ENCODE measurements at regions not wholly inside any gene's neighbourhood (a gene's known extent, or its start where the extent isn't known, plus 50 kb on each side); places are given as distances from the start of the nearest gene placed in this dataset.

- TF ChIP-seq CTCF (IDR thresholded peaks at IDR 0.05; ENCODE audit: low read depth, low read length) = no peak
- no peak for DNase-seq (ENCODE audit: low read depth in 2 of 2)
Observed at GRCh38 chr2:8400196-8400595, 281.7 kb upstream of the ID2 start.

GRCh38 chr2:8402222-8402621 is 279.6 kb upstream of the ID2 start:
- DNase-seq (ENCODE audit: low read depth in 2 of 2) = no peak
- no peak for TF ChIP-seq CTCF (IDR thresholded peaks at IDR 0.05; ENCODE audit: low read depth, low read length)
- no peak overlapping the region for H3K4me3 ChIP-seq (replicated peaks in 1 of 2; ENCODE audit: low read depth in 2 of 2, low read length in 2 of 2)

More at GRCh38 chr2:8400196-8400595, 281.7 kb upstream of the ID2 start:
- no peak overlapping the region for H3K4me3 ChIP-seq (replicated peaks in 1 of 2; ENCODE audit: low read depth in 2 of 2, low read length in 2 of 2)

- H3K4me3 ChIP-seq (replicated peaks in 1 of 2; ENCODE audit: low read depth in 2 of 2, low read length in 2 of 2) = no peak overlapping the region
- no peak for TF ChIP-seq CTCF (IDR thresholded peaks at IDR 0.05; ENCODE audit: low read depth, low read length)
- no peak for DNase-seq (ENCODE audit: low read depth in 2 of 2)
Observed at GRCh38 chr2:8403876-8404275, 278.0 kb upstream of the ID2 start.

GRCh38 chr2:8405334-8405733 is 276.5 kb upstream of the ID2 start:
- TF ChIP-seq CTCF (IDR thresholded peaks at IDR 0.05; ENCODE audit: low read depth, low read length) = no peak
- DNase-seq (ENCODE audit: low read depth in 2 of 2) = no peak
- H3K4me3 ChIP-seq (replicated peaks in 1 of 2; ENCODE audit: low read depth in 2 of 2, low read length in 2 of 2) = no peak overlapping the region

DNA sequence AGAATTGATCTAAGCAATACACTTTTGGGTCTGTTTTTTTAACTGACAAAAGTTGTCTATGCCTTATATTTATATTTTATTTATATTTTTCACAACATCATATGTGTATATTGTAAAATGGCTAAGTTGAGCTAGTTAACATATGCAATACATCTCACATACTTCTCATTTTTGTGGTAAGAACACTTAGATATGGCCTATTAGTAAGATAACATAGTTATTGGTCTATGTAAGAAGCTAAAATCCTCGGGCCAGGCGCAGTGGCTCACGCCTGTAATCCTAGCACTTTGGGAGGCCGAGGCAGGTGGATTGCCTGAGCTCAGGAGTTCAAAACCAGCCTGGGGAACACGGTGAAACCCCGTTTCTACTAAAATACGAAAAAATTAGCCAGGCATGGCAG is 275.6 kb upstream of the ID2 start:
- no peak for DNase-seq (ENCODE audit: low read depth in 2 of 2)
- H3K4me3 ChIP-seq (replicated peaks in 1 of 2; ENCODE audit: low read depth in 2 of 2, low read length in 2 of 2) = no peak overlapping the region
- TF ChIP-seq CTCF (IDR thresholded peaks at IDR 0.05; ENCODE audit: low read depth, low read length) = no peak

- TF ChIP-seq CTCF (IDR thresholded peaks at IDR 0.05; ENCODE audit: low read depth, low read length) = no peak
- no peak overlapping the region for H3K4me3 ChIP-seq (replicated peaks in 1 of 2; ENCODE audit: low read depth in 2 of 2, low read length in 2 of 2)
Observed at GRCh38 chr2:8407332-8407731, 274.5 kb upstream of the ID2 start.

More at GRCh38 chr2:8407332-8407731, 274.5 kb upstream of the ID2 start:
- DNase-seq (ENCODE audit: low read depth in 2 of 2) = no peak
